ENCODE measurements at regions not wholly inside any gene's neighbourhood (a gene's known extent, or its start where the extent isn't known, plus 50 kb on each side); places are given as distances from the start of the nearest gene placed in this dataset.

- no peak for DNase-seq
Observed at GRCh38 chr4:41429280-41429669, 108.7 kb upstream of the LIMCH1 start.

- no peak for DNase-seq
Observed at GRCh38 chr4:41430792-41431191, 107.2 kb upstream of the LIMCH1 start.

- DNase-seq = no peak
Observed at GRCh38 chr4:41431276-41431675, 106.7 kb upstream of the LIMCH1 start.

GRCh38 chr4:41432219-41432618 lies 105.7 kb upstream of the LIMCH1 start:
- DNase-seq = no peak

- DNase-seq = no peak
Observed at GRCh38 chr4:41432881-41433280, 105.1 kb upstream of the LIMCH1 start.

- no peak for DNase-seq
Observed at GRCh38 chr4:41433361-41433760, 104.6 kb upstream of the LIMCH1 start.

- DNase-seq = no peak
Observed at GRCh38 chr4:41435510-41435909, 102.4 kb upstream of the LIMCH1 start.

GRCh38 chr4:41436419-41436818 lies 101.5 kb upstream of the LIMCH1 start:
- no peak for DNase-seq

- DNase-seq = peak in 1 of 2 experiments; percentile 2
Observed at GRCh38 chr4:41437111-41437536, 100.8 kb upstream of the LIMCH1 start.

- no peak for DNase-seq
Observed at GRCh38 chr4:41438931-41439297, 99.0 kb upstream of the LIMCH1 start.

GRCh38 chr4:41442810-41443209 lies 95.1 kb upstream of the LIMCH1 start:
- peak; percentile 62 to 68 for DNase-seq

- no peak for DNase-seq
Observed at GRCh38 chr4:41443340-41444079, 94.4 kb upstream of the LIMCH1 start.

GRCh38 chr4:41446391-41446790 lies 91.6 kb upstream of the LIMCH1 start:
- DNase-seq = no peak

GRCh38 chr4:41446981-41447725 lies 90.8 kb upstream of the LIMCH1 start:
- DNase-seq = no peak

- DNase-seq = no peak
Observed at GRCh38 chr4:41448934-41449333, 89.0 kb upstream of the LIMCH1 start.

GRCh38 chr4:41451961-41452360 lies 86.0 kb upstream of the LIMCH1 start:
- no peak for DNase-seq

- DNase-seq = no peak
Observed at GRCh38 chr4:41452484-41453225, 85.3 kb upstream of the LIMCH1 start.

GRCh38 chr4:41454423-41454822 lies 83.5 kb upstream of the LIMCH1 start:
- no peak for DNase-seq

GRCh38 chr4:41455206-41455605 lies 82.8 kb upstream of the LIMCH1 start:
- DNase-seq = no peak

- DNase-seq = no peak
Observed at GRCh38 chr4:41456559-41457101, 81.3 kb upstream of the LIMCH1 start.

GRCh38 chr4:41458689-41459088 lies 79.3 kb upstream of the LIMCH1 start:
- no peak for DNase-seq

GRCh38 chr4:41460641-41461040 lies 77.3 kb upstream of the LIMCH1 start:
- DNase-seq = no peak

GRCh38 chr4:41461780-41462307 lies 76.1 kb upstream of the LIMCH1 start:
- DNase-seq = no peak
